Panc1 (cell line): ENCODE measurements at regions not wholly inside any gene's neighbourhood (a gene's known extent, or its start where the extent isn't known, plus 50 kb on each side); places are given as distances from the start of the nearest gene placed in this dataset.

ENCODE experiments used
- POLR2AphosphoS5 ChIP-seq: IDR thresholded peaks from 2 replicates; pipeline ENCODE4 v1.6.1; 2012; ENCODE audit warnings: mild to moderate bottlenecking, low read depth, low read length, moderate library complexity
- TF ChIP-seq, protein P1 (sequence below): fragments of 450-650 bp; IDR thresholded peaks from 2 replicates; pipeline ENCODE4 v1.5.1; 2017; ENCODE audit warnings: mild to moderate bottlenecking

DNA sequence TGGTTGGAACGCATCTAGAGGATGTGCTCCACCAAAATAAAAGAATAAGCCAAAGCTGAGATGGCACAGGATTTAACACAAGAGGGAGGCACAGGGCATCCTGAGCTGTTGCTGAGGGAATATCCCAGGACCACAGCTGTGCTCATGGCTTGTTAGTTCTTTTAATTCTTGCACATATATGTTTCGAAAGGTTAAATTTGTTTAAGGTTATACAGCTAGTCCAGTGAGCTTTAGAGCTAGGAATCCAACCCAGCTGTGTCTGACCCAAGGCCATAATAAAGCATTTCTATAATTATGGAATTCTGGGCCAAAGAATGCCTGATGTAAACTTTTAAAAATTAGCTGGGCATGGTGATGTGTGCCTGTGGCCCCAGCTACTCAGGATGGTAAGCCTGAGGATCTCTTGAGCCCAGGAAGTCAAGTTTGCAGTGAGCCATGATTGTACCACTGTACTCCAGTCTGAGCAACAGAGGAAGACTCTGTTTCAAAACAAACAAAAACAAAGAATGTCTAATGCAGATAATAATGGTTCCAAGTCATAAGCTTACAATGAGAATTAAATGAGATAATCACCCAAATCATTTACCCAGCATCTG lies 66.4 kb upstream of the CCBE1 start:
- TF ChIP-seq, protein P1, sequence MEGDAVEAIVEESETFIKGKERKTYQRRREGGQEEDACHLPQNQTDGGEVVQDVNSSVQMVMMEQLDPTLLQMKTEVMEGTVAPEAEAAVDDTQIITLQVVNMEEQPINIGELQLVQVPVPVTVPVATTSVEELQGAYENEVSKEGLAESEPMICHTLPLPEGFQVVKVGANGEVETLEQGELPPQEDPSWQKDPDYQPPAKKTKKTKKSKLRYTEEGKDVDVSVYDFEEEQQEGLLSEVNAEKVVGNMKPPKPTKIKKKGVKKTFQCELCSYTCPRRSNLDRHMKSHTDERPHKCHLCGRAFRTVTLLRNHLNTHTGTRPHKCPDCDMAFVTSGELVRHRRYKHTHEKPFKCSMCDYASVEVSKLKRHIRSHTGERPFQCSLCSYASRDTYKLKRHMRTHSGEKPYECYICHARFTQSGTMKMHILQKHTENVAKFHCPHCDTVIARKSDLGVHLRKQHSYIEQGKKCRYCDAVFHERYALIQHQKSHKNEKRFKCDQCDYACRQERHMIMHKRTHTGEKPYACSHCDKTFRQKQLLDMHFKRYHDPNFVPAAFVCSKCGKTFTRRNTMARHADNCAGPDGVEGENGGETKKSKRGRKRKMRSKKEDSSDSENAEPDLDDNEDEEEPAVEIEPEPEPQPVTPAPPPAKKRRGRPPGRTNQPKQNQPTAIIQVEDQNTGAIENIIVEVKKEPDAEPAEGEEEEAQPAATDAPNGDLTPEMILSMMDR = no peak
- TF ChIP-seq POLR2AphosphoS5 = no peak
